K562 (cell line): ENCODE measurements at regions not wholly inside any gene's neighbourhood (a gene's known extent, or its start where the extent isn't known, plus 50 kb on each side); places are given as distances from the start of the nearest gene placed in this dataset.

Experiments
- BCOR ChIP-seq: fragments of 450-650 bp; IDR thresholded peaks from 2 replicates; pipeline ENCODE4 v1.6.1; 2016
- EWSR1 ChIP-seq: fragments of 450-650 bp; IDR thresholded peaks from 2 replicates; pipeline ENCODE4 v1.6.1; 2018; ENCODE audit warnings: borderline replicate concordance, mild to moderate bottlenecking, low read depth, moderate library complexity; ENCODE audit not compliant: partially characterized antibody
- HCFC1 ChIP-seq: IDR thresholded peaks from 2 replicates; pipeline ENCODE4 v1.6.1; 2012; ENCODE audit warnings: low read depth, low read length, improper control_type of control experiment
- KAT8 ChIP-seq: fragments of 450-650 bp; IDR thresholded peaks from 2 replicates; pipeline ENCODE4 v1.6.1; 2016; ENCODE audit warnings: low read depth, mild to moderate bottlenecking
- MCM2 ChIP-seq: fragments of 450-650 bp; IDR thresholded peaks from 2 replicates; pipeline ENCODE4 v1.6.1; 2017; ENCODE audit warnings: low read depth, mild to moderate bottlenecking
- MTA1 ChIP-seq: fragments of 450-650 bp; IDR thresholded peaks from 2 replicates; pipeline ENCODE4 v1.6.1; 2017; ENCODE audit warnings: borderline replicate concordance
- MTA3 ChIP-seq: fragments of 450-650 bp; formaldehyde crosslinking; IDR thresholded peaks from 2 replicates; pipeline ENCODE4 v1.6.1; 2017; ENCODE audit warnings: mild to moderate bottlenecking, borderline replicate concordance
- NBN ChIP-seq: fragments of 450-650 bp; IDR thresholded peaks from 2 replicates; pipeline ENCODE4 v1.6.1; 2016; ENCODE audit warnings: low read depth, mild to moderate bottlenecking
- PML ChIP-seq: IDR thresholded peaks from 2 replicates; pipeline ENCODE4 v1.6.1; 2012; ENCODE audit warnings: low read length, inconsistent platforms
- PURB ChIP-seq: sonication (generic); formaldehyde crosslinking; IDR thresholded peaks from 2 replicates; pipeline ENCODE4 v1.9.0; 2021; ENCODE audit warnings: low read depth, mild to moderate bottlenecking, missing genetic modification reagents
- RCOR1 ChIP-seq, 2 experiments: IDR thresholded peaks; 2 replicates each; pipeline ENCODE4 v1.6.1; 2012; ENCODE audit warnings: low read depth in 2 of 2, low read length in 2 of 2, borderline replicate concordance in 1 of 2, improper control_type of control experiment in 1 of 2
- RUNX1 ChIP-seq: sonication (generic); IDR thresholded peaks from 2 replicates; pipeline ENCODE4 v1.6.1; 2016; ENCODE audit warnings: antibody characterized with exemption, low read depth
- SAFB2 ChIP-seq: fragments of 200-400 bp; formaldehyde crosslinking; IDR thresholded peaks from 2 replicates; pipeline ENCODE4 v1.6.1; 2018; ENCODE audit warnings: borderline replicate concordance, low read length, low read depth, moderate library complexity; ENCODE audit not compliant: severe bottlenecking
- SPI1 ChIP-seq: IDR thresholded peaks from 2 replicates; pipeline ENCODE4 v1.6.1; 2011; ENCODE audit warnings: low read depth, low read length, control low read depth, borderline replicate concordance
- SREBF2 ChIP-seq: sonication (generic); formaldehyde crosslinking; IDR thresholded peaks from 2 replicates; pipeline ENCODE4 v1.4.0; 2020; ENCODE audit warnings: mild to moderate bottlenecking, missing genetic modification reagents
- SRSF1 ChIP-seq: fragments of 200-400 bp; formaldehyde crosslinking; IDR thresholded peaks from 2 replicates; pipeline ENCODE4 v1.6.1; 2017; ENCODE audit warnings: mild to moderate bottlenecking, low read depth, low read length, moderate library complexity
- TAF9B ChIP-seq: fragments of 450-650 bp; IDR thresholded peaks from 2 replicates; pipeline ENCODE4 v1.6.1; 2018; ENCODE audit warnings: mild to moderate bottlenecking; ENCODE audit not compliant: partially characterized antibody
- YBX1 ChIP-seq: fragments of 450-650 bp; IDR thresholded peaks from 2 replicates; pipeline ENCODE4 v1.7.1; 2016; ENCODE audit warnings: mild to moderate bottlenecking
- ZNF12 ChIP-seq: sonication (generic); formaldehyde crosslinking; IDR thresholded peaks from 2 replicates; pipeline ENCODE4 v1.4.0; 2020; ENCODE audit warnings: mild to moderate bottlenecking, missing genetic modification reagents
- ZNF274 ChIP-seq: IDR thresholded peaks from 2 replicates; pipeline ENCODE4 v1.6.1; 2011; ENCODE audit warnings: low read depth, mild to moderate bottlenecking, low read length, moderate library complexity, borderline replicate concordance
- ZNF584 ChIP-seq: fragments of 200-800 bp; sonication (Bioruptor generic); IDR thresholded peaks from 2 replicates; pipeline ENCODE4 v1.6.1; 2016; ENCODE audit warnings: low read depth, mild to moderate bottlenecking, missing genetic modification characterization, missing compliant biosample characterization
- TF ChIP-seq, protein P1 (sequence below): fragments of 250-450 bp; sonication (Bioruptor Pico); IDR thresholded peaks from 2 replicates; pipeline ENCODE4 v1.4.0; 2020; ENCODE audit warnings: borderline replicate concordance
- TF ChIP-seq, protein P2 (sequence below): fragments of 450-650 bp; formaldehyde crosslinking; IDR thresholded peaks from 2 replicates; pipeline ENCODE4 v1.4.0; 2020; ENCODE audit warnings: mild to moderate bottlenecking, moderate library complexity
- TF ChIP-seq, protein P3 (sequence below), 2 experiments: IDR thresholded peaks; 2 replicates each; pipeline ENCODE4 v1.6.1; 2011; ENCODE audit warnings: borderline replicate concordance in 1 of 2, control low read depth in 1 of 2, low read depth in 1 of 2, low read length in 1 of 2, mild to moderate bottlenecking in 1 of 2, mixed read lengths in 1 of 2, moderate library complexity in 1 of 2; ENCODE audit not compliant: insufficient read depth in 1 of 2, insufficient read length in 1 of 2, poor library complexity in 1 of 2, severe bottlenecking in 1 of 2; ENCODE audit errors: extremely low read depth in 1 of 2
- TF ChIP-seq, protein P4 (sequence below): fragments of 200-800 bp; sonication (Bioruptor generic); IDR thresholded peaks from 2 replicates; pipeline ENCODE4 v1.6.1; 2017; ENCODE audit warnings: missing genetic modification characterization, missing compliant biosample characterization

DNA sequence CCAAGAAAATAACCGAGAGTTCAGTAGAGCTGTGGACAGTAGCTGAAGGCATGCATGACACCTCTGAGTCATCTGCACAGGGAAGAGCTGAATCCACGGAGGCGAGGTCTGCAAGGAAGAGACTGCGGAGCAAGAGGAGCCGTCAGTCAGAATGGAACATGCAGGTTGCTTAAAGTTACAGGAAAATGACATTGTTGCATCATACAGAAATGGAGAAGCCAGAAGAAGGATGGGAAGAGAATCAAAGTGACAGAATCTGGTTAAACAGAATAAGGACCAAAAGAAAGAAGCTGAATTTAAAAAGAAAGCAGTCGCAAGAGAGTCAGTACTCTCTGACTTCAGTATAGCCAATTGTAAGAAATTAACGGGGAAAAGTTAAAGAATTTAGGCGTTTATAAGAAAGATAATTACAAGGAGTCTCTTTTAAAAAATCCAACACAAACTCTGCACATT lies 533.8 kb downstream of the ADCYAP1 start (continued):
- TF ChIP-seq ZNF584 (CRISPR knock-in tag): no peak; the same call in 1 of the 2 replicates
- TF ChIP-seq YBX1: no peak
- TF ChIP-seq, protein P1, sequence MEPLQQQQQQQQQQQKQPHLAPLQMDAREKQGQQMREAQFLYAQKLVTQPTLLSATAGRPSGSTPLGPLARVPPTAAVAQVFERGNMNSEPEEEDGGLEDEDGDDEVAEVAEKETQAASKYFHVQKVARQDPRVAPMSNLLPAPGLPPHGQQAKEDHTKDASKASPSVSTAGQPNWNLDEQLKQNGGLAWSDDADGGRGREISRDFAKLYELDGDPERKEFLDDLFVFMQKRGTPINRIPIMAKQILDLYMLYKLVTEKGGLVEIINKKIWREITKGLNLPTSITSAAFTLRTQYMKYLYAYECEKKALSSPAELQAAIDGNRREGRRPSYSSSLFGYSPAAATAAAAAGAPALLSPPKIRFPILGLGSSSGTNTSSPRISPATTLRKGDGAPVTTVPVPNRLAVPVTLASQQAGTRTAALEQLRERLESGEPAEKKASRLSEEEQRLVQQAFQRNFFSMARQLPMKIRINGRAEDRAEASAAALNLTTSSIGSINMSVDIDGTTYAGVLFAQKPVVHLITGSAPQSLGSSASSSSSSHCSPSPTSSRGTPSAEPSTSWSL (CRISPR knock-in tag): no peak
- TF ChIP-seq NBN: no peak; the same call in 1 of the 2 replicates
- TF ChIP-seq SAFB2: no peak
- TF ChIP-seq ZNF12 (CRISPR knock-in tag): no peak
- no peak for TF ChIP-seq ZNF274
- TF ChIP-seq SREBF2 (CRISPR knock-in tag): no peak
- TF ChIP-seq HCFC1: no peak
- TF ChIP-seq, protein P2, sequence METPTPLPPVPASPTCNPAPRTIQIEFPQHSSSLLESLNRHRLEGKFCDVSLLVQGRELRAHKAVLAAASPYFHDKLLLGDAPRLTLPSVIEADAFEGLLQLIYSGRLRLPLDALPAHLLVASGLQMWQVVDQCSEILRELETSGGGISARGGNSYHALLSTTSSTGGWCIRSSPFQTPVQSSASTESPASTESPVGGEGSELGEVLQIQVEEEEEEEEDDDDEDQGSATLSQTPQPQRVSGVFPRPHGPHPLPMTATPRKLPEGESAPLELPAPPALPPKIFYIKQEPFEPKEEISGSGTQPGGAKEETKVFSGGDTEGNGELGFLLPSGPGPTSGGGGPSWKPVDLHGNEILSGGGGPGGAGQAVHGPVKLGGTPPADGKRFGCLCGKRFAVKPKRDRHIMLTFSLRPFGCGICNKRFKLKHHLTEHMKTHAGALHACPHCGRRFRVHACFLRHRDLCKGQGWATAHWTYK (CRISPR knock-in tag): no peak
- TF ChIP-seq RUNX1: no peak
- TF ChIP-seq, protein P3, sequence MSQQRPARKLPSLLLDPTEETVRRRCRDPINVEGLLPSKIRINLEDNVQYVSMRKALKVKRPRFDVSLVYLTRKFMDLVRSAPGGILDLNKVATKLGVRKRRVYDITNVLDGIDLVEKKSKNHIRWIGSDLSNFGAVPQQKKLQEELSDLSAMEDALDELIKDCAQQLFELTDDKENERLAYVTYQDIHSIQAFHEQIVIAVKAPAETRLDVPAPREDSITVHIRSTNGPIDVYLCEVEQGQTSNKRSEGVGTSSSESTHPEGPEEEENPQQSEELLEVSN (IDR thresholded peaks at IDR 0.05; ENCODE audit: borderline replicate concordance in 1 of 2, extremely low read depth in 1 of 2, insufficient read depth in 1 of 2, insufficient read length in 1 of 2, low read depth in 1 of 2, low read length in 1 of 2, poor library complexity in 1 of 2, severe bottlenecking in 1 of 2): no peak
- TF ChIP-seq TAF9B: no peak
- TF ChIP-seq, protein P4, sequence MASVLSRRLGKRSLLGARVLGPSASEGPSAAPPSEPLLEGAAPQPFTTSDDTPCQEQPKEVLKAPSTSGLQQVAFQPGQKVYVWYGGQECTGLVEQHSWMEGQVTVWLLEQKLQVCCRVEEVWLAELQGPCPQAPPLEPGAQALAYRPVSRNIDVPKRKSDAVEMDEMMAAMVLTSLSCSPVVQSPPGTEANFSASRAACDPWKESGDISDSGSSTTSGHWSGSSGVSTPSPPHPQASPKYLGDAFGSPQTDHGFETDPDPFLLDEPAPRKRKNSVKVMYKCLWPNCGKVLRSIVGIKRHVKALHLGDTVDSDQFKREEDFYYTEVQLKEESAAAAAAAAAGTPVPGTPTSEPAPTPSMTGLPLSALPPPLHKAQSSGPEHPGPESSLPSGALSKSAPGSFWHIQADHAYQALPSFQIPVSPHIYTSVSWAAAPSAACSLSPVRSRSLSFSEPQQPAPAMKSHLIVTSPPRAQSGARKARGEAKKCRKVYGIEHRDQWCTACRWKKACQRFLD (CRISPR knock-in tag): no peak
- no peak for TF ChIP-seq MCM2
- TF ChIP-seq MTA3: no peak
- no peak for TF ChIP-seq PURB (CRISPR knock-in tag)
- no peak for TF ChIP-seq EWSR1
- no peak for TF ChIP-seq BCOR
- no peak for TF ChIP-seq KAT8
- TF ChIP-seq PML: no peak
- TF ChIP-seq SRSF1: no peak
- TF ChIP-seq MTA1: peak; percentile 49; the same call in 1 of the 2 replicates
- no peak for TF ChIP-seq SPI1
- peak in 1 of 2 experiments; percentile 49; a peak in 1 of 4 replicates for TF ChIP-seq RCOR1 (IDR thresholded peaks at IDR 0.05; ENCODE audit: borderline replicate concordance in 1 of 2, low read depth in 2 of 2, low read length in 2 of 2)
